ENCODE measurements at regions not wholly inside any gene's neighbourhood (a gene's known extent, or its start where the extent isn't known, plus 50 kb on each side); places are given as distances from the start of the nearest gene placed in this dataset.

GRCh38 chr4:77471821-77472495 lies 133.7 kb upstream of the CXCL13 start:
- TF ChIP-seq, protein P1, sequence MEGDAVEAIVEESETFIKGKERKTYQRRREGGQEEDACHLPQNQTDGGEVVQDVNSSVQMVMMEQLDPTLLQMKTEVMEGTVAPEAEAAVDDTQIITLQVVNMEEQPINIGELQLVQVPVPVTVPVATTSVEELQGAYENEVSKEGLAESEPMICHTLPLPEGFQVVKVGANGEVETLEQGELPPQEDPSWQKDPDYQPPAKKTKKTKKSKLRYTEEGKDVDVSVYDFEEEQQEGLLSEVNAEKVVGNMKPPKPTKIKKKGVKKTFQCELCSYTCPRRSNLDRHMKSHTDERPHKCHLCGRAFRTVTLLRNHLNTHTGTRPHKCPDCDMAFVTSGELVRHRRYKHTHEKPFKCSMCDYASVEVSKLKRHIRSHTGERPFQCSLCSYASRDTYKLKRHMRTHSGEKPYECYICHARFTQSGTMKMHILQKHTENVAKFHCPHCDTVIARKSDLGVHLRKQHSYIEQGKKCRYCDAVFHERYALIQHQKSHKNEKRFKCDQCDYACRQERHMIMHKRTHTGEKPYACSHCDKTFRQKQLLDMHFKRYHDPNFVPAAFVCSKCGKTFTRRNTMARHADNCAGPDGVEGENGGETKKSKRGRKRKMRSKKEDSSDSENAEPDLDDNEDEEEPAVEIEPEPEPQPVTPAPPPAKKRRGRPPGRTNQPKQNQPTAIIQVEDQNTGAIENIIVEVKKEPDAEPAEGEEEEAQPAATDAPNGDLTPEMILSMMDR (conservative IDR thresholded peaks at IDR 0.05; ENCODE audit: low read length): no peak
- no peak for TF ChIP-seq EZH2phosphoT487 (IDR thresholded peaks at IDR 0.05; ENCODE audit: borderline replicate concordance)

Measured in Loucy (cell line).